ENCODE measurements at regions not wholly inside any gene's neighbourhood (a gene's known extent, or its start where the extent isn't known, plus 50 kb on each side); places are given as distances from the start of the nearest gene placed in this dataset.

DNA sequence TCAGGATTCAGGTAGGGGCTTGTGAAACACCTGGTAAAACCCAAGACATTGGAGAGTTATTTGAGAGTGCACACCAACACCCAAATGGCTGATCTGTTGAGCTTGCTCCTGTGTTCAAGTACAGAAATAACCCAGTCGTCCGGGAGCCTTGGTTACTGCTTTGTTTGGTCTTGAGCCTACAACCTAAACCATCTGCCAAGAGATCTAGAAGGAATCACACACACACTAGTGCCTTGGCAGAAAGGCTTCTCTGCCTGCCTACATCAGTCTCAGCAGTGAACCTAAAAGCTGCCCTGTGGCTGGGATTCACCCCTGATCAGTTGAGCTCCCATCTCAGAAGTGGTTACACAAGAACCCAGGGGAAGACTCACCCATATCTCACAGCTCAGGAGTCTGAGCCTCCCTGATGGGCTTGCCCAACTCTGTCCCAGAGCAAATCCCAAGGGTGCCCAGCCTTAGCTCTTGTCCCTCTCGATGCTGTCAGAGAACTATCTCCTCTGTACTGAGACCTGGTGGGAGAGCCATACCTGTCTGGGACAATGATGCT is 167.6 kb downstream of the CXCL12 start:
- Mint-ChIP-seq H3K36me3 (ENCODE audit: unreplicated experiment) (no peaks in the 10 kb centered on the region), H3K27me3 (ENCODE audit: unreplicated experiment) (peaks cover 72% of the 10 kb centered on the region), H3K9me3 (ENCODE audit: unreplicated experiment) (peaks cover 18% of the 10 kb centered on the region), H3K4me3 (ENCODE audit: unreplicated experiment) (no peak overlapping the region), H3K4me1 (ENCODE audit: unreplicated experiment) (no peaks in the 10 kb centered on the region), H3K27ac (ENCODE audit: unreplicated experiment) (no peak overlapping the region)
- DNase-seq (ENCODE audit: extremely low spot score, unreplicated experiment): no peak
- TF ChIP-seq, protein P1, sequence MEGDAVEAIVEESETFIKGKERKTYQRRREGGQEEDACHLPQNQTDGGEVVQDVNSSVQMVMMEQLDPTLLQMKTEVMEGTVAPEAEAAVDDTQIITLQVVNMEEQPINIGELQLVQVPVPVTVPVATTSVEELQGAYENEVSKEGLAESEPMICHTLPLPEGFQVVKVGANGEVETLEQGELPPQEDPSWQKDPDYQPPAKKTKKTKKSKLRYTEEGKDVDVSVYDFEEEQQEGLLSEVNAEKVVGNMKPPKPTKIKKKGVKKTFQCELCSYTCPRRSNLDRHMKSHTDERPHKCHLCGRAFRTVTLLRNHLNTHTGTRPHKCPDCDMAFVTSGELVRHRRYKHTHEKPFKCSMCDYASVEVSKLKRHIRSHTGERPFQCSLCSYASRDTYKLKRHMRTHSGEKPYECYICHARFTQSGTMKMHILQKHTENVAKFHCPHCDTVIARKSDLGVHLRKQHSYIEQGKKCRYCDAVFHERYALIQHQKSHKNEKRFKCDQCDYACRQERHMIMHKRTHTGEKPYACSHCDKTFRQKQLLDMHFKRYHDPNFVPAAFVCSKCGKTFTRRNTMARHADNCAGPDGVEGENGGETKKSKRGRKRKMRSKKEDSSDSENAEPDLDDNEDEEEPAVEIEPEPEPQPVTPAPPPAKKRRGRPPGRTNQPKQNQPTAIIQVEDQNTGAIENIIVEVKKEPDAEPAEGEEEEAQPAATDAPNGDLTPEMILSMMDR (IDR thresholded peaks at IDR 0.05): no peak

DNA sequence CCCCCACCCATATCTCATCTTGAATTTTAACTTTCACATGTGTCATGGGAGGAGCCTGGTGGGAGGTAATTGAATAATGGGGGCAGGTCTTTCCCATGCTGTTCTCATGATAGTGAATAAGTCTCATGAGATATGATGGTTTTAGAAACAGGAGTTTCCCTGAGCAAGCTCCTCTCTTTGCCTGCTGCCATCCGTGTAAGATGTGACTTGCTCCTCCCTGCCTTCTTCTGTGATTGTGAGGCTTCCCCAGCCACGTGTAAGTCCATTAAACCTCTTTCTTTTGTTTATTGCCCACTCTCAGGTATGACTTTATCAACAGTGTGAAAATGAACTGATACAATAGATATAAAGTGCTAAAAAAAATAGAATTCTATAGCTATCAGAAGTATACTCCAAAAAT is 168.8 kb downstream of the CXCL12 start:
- TF ChIP-seq, protein P1 (IDR thresholded peaks at IDR 0.05): no peak
- no peak overlapping the region for H3K4me3 Mint-ChIP-seq (ENCODE audit: unreplicated experiment)
- DNase-seq (ENCODE audit: extremely low spot score, unreplicated experiment): no peak
- peaks cover 73% of the 10 kb centered on the region for H3K27me3 Mint-ChIP-seq (ENCODE audit: unreplicated experiment)
- H3K36me3 Mint-ChIP-seq (ENCODE audit: unreplicated experiment): no peaks in the 10 kb centered on the region
- H3K27ac Mint-ChIP-seq (ENCODE audit: unreplicated experiment): no peak overlapping the region
- H3K4me1 Mint-ChIP-seq (ENCODE audit: unreplicated experiment): no peaks in the 10 kb centered on the region
- H3K9me3 Mint-ChIP-seq (ENCODE audit: unreplicated experiment): peaks cover 18% of the 10 kb centered on the region

DNA sequence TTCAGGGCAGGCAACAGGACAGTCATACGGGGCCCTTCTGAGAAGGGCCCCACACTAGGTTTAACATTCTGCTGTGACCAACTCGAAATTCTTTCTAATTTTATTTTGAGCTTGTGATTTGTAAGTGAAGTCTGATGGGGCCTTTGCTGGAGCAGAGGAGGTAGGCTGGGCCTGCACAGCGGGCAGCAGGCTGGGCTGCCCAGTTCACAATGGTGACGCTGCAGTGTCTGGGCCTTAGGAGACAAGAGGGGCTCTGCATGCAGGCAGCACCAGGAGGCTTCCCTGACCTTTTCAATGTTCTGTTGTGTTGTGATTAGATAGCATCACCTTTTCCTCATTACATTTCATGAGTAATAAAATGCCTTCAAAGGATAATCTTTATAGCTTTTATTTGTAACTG is 175.1 kb downstream of the CXCL12 start:
- DNase-seq (ENCODE audit: extremely low spot score, unreplicated experiment): no peak
- no peaks in the 10 kb centered on the region for H3K36me3 Mint-ChIP-seq (ENCODE audit: unreplicated experiment)
- no peak overlapping the region for H3K27ac Mint-ChIP-seq (ENCODE audit: unreplicated experiment)
- no peak overlapping the region for H3K4me3 Mint-ChIP-seq (ENCODE audit: unreplicated experiment)
- TF ChIP-seq, protein P1 (IDR thresholded peaks at IDR 0.05): no peak
- H3K9me3 Mint-ChIP-seq (ENCODE audit: unreplicated experiment): peaks cover 8% of the 10 kb centered on the region
- H3K4me1 Mint-ChIP-seq (ENCODE audit: unreplicated experiment): no peaks in the 10 kb centered on the region
- H3K27me3 Mint-ChIP-seq (ENCODE audit: unreplicated experiment): peaks cover 49% of the 10 kb centered on the region

DNA sequence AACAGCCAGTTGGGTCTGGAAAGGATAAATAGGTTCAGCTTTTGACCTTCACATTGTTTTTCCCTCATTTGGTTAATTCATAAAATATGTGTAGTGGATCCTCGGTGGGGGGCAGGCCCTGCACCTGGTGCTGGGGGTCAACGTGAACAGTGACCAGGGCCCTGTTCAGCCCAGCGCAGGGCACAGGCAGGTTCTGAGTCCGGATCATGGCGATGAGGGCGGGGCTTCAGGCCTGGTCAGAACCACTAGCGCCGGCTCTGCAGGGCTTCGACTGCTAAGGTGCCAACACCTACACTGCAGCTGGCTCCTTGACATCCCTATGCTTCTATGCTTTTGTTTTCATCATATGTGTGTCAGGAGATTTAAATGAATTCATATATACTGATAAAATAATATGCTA is 177.7 kb downstream of the CXCL12 start:
- Mint-ChIP-seq H3K27me3 (ENCODE audit: unreplicated experiment) (peaks cover 51% of the 10 kb centered on the region), H3K9me3 (ENCODE audit: unreplicated experiment) (no peaks in the 10 kb centered on the region), H3K27ac (ENCODE audit: unreplicated experiment) (no peak overlapping the region), H3K4me3 (ENCODE audit: unreplicated experiment) (no peak overlapping the region), H3K36me3 (ENCODE audit: unreplicated experiment) (no peaks in the 10 kb centered on the region), H3K4me1 (ENCODE audit: unreplicated experiment) (no peaks in the 10 kb centered on the region)
- TF ChIP-seq, protein P1 (IDR thresholded peaks at IDR 0.05): no peak
- DNase-seq (ENCODE audit: extremely low spot score, unreplicated experiment): no peak

DNA sequence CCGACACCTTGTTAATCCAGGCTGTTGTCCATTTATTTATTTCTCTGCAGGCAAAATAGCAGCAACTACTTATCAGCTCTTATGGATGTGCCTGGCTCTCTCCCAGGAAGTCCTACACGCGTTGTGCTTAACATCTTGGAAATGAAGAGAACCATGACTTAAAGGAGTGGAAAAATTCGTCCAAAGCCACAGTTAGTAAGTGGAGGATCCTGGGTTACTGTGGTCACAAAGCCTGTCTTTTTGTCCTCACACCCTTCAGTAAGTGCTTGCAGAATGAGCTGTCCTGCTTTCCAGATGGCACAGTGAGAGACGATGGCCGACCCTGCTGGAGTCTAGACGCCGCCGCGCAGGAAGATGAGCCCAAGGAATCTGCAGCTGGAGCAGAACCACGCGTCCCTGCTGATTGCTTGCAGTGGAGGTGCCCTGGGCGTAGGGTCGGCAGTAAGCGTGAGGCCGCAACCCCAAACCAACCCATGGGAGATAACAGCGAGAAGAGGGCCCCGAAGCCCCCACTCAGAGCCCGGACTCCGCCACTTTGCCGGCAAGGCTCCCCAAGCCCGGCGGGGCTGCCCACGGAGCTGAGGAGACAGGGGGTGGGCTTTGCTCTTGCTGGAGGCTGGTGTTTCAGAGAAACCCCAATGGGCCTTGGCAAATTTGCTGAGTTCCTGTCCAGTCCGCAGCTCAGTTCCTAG is 178.6 kb downstream of the CXCL12 start:
- TF ChIP-seq, protein P1 (IDR thresholded peaks at IDR 0.05): no peak
- Mint-ChIP-seq H3K9me3 (ENCODE audit: unreplicated experiment) (no peaks in the 10 kb centered on the region), H3K27ac (ENCODE audit: unreplicated experiment) (no peak overlapping the region), H3K27me3 (ENCODE audit: unreplicated experiment) (peaks cover 49% of the 10 kb centered on the region), H3K36me3 (ENCODE audit: unreplicated experiment) (no peaks in the 10 kb centered on the region), H3K4me3 (ENCODE audit: unreplicated experiment) (no peak overlapping the region), H3K4me1 (ENCODE audit: unreplicated experiment) (no peaks in the 10 kb centered on the region)
- DNase-seq (ENCODE audit: extremely low spot score, unreplicated experiment): no peak

All from osteocyte (in vitro differentiated cells).